ENCODE measurements at regions not wholly inside any gene's neighbourhood (a gene's known extent, or its start where the extent isn't known, plus 50 kb on each side); places are given as distances from the start of the nearest gene placed in this dataset.

- Histone ChIP-seq H3K27me3 (ENCODE audit: control insufficient read depth, extremely low read depth, insufficient read depth, low read length) (no peaks in the 10 kb centered on the region), H3K4me1 (ENCODE audit: control insufficient read depth, extremely low read depth, insufficient read depth, low read length) (no peaks in the 10 kb centered on the region), H3K9me3 (ENCODE audit: control insufficient read depth, low read depth, low read length) (no peaks in the 10 kb centered on the region), H3K36me3 (ENCODE audit: control insufficient read depth in 2 of 2, extremely low read depth in 1 of 2, insufficient read depth in 2 of 2, low read length in 2 of 2) (no peaks in the 10 kb centered on the region), H3K4me2 (ENCODE audit: control insufficient read depth, extremely low read depth, insufficient read depth, low read depth, low read length) (no peak overlapping the region), H3K9ac (ENCODE audit: control insufficient read depth, extremely low read depth, insufficient read depth, low read length) (no peak overlapping the region), H3K27ac (ENCODE audit: control insufficient read depth, insufficient read depth, low read length) (no peak overlapping the region), H3K4me3 (ENCODE audit: control insufficient read depth in 2 of 3, extremely low read depth in 1 of 3, insufficient read depth in 2 of 3, low read depth in 1 of 3, low read length in 3 of 3) (no peak overlapping the region), H4K20me1 (ENCODE audit: control insufficient read depth, extremely low read depth, insufficient read depth, low read length) (no peaks in the 10 kb centered on the region), H3K9me1 (ENCODE audit: control insufficient read depth, extremely low read depth, insufficient read depth, low read length) (no peaks in the 10 kb centered on the region), H2AFZ (ENCODE audit: control insufficient read depth, low read length) (no peak overlapping the region), H3K79me2 (ENCODE audit: control insufficient read depth, insufficient read depth, low read length) (no peaks in the 10 kb centered on the region)
- FAIRE-seq: no peak
- TF ChIP-seq, protein P1, sequence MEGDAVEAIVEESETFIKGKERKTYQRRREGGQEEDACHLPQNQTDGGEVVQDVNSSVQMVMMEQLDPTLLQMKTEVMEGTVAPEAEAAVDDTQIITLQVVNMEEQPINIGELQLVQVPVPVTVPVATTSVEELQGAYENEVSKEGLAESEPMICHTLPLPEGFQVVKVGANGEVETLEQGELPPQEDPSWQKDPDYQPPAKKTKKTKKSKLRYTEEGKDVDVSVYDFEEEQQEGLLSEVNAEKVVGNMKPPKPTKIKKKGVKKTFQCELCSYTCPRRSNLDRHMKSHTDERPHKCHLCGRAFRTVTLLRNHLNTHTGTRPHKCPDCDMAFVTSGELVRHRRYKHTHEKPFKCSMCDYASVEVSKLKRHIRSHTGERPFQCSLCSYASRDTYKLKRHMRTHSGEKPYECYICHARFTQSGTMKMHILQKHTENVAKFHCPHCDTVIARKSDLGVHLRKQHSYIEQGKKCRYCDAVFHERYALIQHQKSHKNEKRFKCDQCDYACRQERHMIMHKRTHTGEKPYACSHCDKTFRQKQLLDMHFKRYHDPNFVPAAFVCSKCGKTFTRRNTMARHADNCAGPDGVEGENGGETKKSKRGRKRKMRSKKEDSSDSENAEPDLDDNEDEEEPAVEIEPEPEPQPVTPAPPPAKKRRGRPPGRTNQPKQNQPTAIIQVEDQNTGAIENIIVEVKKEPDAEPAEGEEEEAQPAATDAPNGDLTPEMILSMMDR (optimal IDR thresholded peaks at IDR 0.05 in 1 of 3, IDR thresholded peaks at IDR 0.05 in 1 of 3, conservative IDR thresholded peaks at IDR 0.05 in 1 of 3; ENCODE audit: extremely low read depth in 1 of 3, insufficient read depth in 2 of 3, low read length in 3 of 3): no peak
- no peak for TF ChIP-seq EZH2 (IDR thresholded peaks at IDR 0.05; ENCODE audit: low read length)
- dilution Hi-C loops (cut with MboI; ENCODE audit: extremely low pct_ligation_motif_present, low sequenced_read_pairs): no loop called here
- DNase-seq (ENCODE audit: low read depth, low spot score): no peak
Observed at GRCh38 chr6:76644231-76644630, 571.8 kb upstream of the IMPG1 start.

- no peak overlapping the region for H3K9ac ChIP-seq (ENCODE audit: control insufficient read depth, extremely low read depth, insufficient read depth, low read length)
- TF ChIP-seq EZH2 (IDR thresholded peaks at IDR 0.05; ENCODE audit: low read length): no peak
- TF ChIP-seq, protein P1 (optimal IDR thresholded peaks at IDR 0.05 in 1 of 3, IDR thresholded peaks at IDR 0.05 in 1 of 3, conservative IDR thresholded peaks at IDR 0.05 in 1 of 3; ENCODE audit: extremely low read depth in 1 of 3, insufficient read depth in 2 of 3, low read length in 3 of 3): no peak
- no peaks in the 10 kb centered on the region for H3K79me2 ChIP-seq (ENCODE audit: control insufficient read depth, insufficient read depth, low read length)
- H3K4me2 ChIP-seq (ENCODE audit: control insufficient read depth, extremely low read depth, insufficient read depth, low read depth, low read length): no peak overlapping the region
- dilution Hi-C loops (cut with MboI; ENCODE audit: extremely low pct_ligation_motif_present, low sequenced_read_pairs): no loop called here
- no peaks in the 10 kb centered on the region for H3K9me1 ChIP-seq (ENCODE audit: control insufficient read depth, extremely low read depth, insufficient read depth, low read length)
- H3K4me3 ChIP-seq (ENCODE audit: control insufficient read depth in 2 of 3, extremely low read depth in 1 of 3, insufficient read depth in 2 of 3, low read depth in 1 of 3, low read length in 3 of 3): no peak overlapping the region
- no peaks in the 10 kb centered on the region for H4K20me1 ChIP-seq (ENCODE audit: control insufficient read depth, extremely low read depth, insufficient read depth, low read length)
- no peak overlapping the region for H2AFZ ChIP-seq (ENCODE audit: control insufficient read depth, low read length)
- H3K9me3 ChIP-seq (ENCODE audit: control insufficient read depth, low read depth, low read length): no peaks in the 10 kb centered on the region
- FAIRE-seq: no peak
- no peak for DNase-seq (ENCODE audit: low read depth, low spot score)
- H3K4me1 ChIP-seq (ENCODE audit: control insufficient read depth, extremely low read depth, insufficient read depth, low read length): no peaks in the 10 kb centered on the region
- no peaks in the 10 kb centered on the region for H3K36me3 ChIP-seq (ENCODE audit: control insufficient read depth in 2 of 2, extremely low read depth in 1 of 2, insufficient read depth in 2 of 2, low read length in 2 of 2)
- H3K27me3 ChIP-seq (ENCODE audit: control insufficient read depth, extremely low read depth, insufficient read depth, low read length): no peaks in the 10 kb centered on the region
- H3K27ac ChIP-seq (ENCODE audit: control insufficient read depth, insufficient read depth, low read length): no peak overlapping the region
Observed at GRCh38 chr6:76639941-76640340, 567.5 kb upstream of the IMPG1 start.

All from keratinocyte (primary cell).